HAP-1 (cell line): ENCODE measurements at regions not wholly inside any gene's neighbourhood (a gene's known extent, or its start where the extent isn't known, plus 50 kb on each side); places are given as distances from the start of the nearest gene placed in this dataset.

Experiments used
- DNase-seq, 2 experiments: peaks; one replicate each; pipeline ENCODE4 v3.0.0-alpha.2; 2016 to 2020; ENCODE audit warnings: low spot score in 2 of 2
- H3K27me3 ChIP-seq: fragments of 250-450 bp; sonication (Bioruptor Pico); 2 replicates; pipeline ENCODE4 v1.5.1; 2020; ENCODE audit warnings: low read depth, mild to moderate bottlenecking, moderate library complexity
- H3K36me3 ChIP-seq: fragments of 250-450 bp; sonication (Bioruptor Pico); replicated peaks from 2 replicates; pipeline ENCODE4 v1.5.1; 2020; ENCODE audit warnings: mild to moderate bottlenecking
- H3K4me1 ChIP-seq: fragments of 250-450 bp; sonication (Bioruptor Pico); 2 replicates; pipeline ENCODE4 v1.5.1; 2020; ENCODE audit warnings: mild to moderate bottlenecking
- H3K4me3 ChIP-seq: fragments of 250-450 bp; sonication (Bioruptor Pico); 2 replicates; pipeline ENCODE4 v1.5.1; 2020; ENCODE audit warnings: mild to moderate bottlenecking, moderate library complexity
- H3K9me3 ChIP-seq: fragments of 250-450 bp; sonication (Bioruptor Pico); 2 replicates; pipeline ENCODE4 v1.5.1; 2020; ENCODE audit warnings: mild to moderate bottlenecking, moderate library complexity
- in situ Hi-C: fragments of 300-500 bp; cut with MboI; formaldehyde crosslinking; loops from 3 replicates; pipeline ENCODE4 v1.14.3; 2020; ENCODE audit warnings: low sequenced_read_pairs, inconsistent platforms, mixed read lengths

- Histone ChIP-seq H3K4me1 (peaks cover 3% of the 10 kb centered on the region; the same call in 1 of the 2 replicates), H3K27me3 (no peaks in the 10 kb centered on the region), H3K9me3 (no peaks in the 10 kb centered on the region), H3K36me3 (no peaks in the 10 kb centered on the region), H3K4me3 (no peak overlapping the region)
- peak in 1 of 2 experiments; percentile 5 for DNase-seq
- in situ Hi-C loops, result no loop called here
These were observed 421.7 kb downstream of the C6orf118 start for GRCh38 chr6:164887660-164888059.

DNA sequence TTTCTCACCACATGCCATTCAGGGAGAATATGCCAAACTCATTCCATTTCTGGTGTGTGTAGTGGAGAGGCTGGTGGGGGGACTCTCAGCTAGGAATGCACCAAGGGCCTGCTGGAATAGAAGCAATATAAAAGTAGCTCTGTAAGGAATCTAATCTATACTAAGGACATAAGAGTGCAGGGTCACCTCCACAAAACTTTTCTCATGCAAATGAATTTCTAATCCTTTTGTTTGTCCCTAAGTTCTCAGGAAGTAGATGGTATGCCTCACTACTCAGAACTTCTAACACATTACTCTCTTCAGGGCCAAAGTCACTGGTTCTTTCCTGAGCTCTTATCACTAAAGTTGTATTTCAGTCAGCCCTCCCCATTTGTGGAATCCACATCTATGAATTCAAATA, 427.2 kb downstream of the C6orf118 start:
- no peaks in the 10 kb centered on the region for H3K27me3 ChIP-seq
- H3K9me3 ChIP-seq, result no peaks in the 10 kb centered on the region
- in situ Hi-C loops, result no loop called here
- peak; percentile 28 to 74 for DNase-seq
- H3K4me3 ChIP-seq, result no peak overlapping the region
- no peaks in the 10 kb centered on the region for H3K36me3 ChIP-seq
- H3K4me1 ChIP-seq, result no peaks in the 10 kb centered on the region; the same call in 1 of the 2 replicates

GRCh38 chr6:164871783-164872182, 437.6 kb downstream of the C6orf118 start:
- in situ Hi-C loops, result no loop called here
- H3K4me1 ChIP-seq, result no peaks in the 10 kb centered on the region
- no peaks in the 10 kb centered on the region for H3K36me3 ChIP-seq
- no peak overlapping the region for H3K4me3 ChIP-seq
- no peaks in the 10 kb centered on the region for H3K27me3 ChIP-seq
- H3K9me3 ChIP-seq, result no peaks in the 10 kb centered on the region
- DNase-seq, result no peak

GRCh38 chr6:164870164-164870563, 439.2 kb downstream of the C6orf118 start:
- Histone ChIP-seq H3K4me3 (no peak overlapping the region), H3K9me3 (no peaks in the 10 kb centered on the region), H3K36me3 (no peaks in the 10 kb centered on the region), H3K27me3 (no peaks in the 10 kb centered on the region), H3K4me1 (no peaks in the 10 kb centered on the region)
- no peak for DNase-seq
- in situ Hi-C loops, result no loop called here

- H3K4me1 ChIP-seq, result no peaks in the 10 kb centered on the region
- H3K9me3 ChIP-seq, result no peaks in the 10 kb centered on the region
- in situ Hi-C loops, result no loop called here
- H3K27me3 ChIP-seq, result no peaks in the 10 kb centered on the region
- no peak for DNase-seq
- no peaks in the 10 kb centered on the region for H3K36me3 ChIP-seq
- no peak overlapping the region for H3K4me3 ChIP-seq
These were observed 447.4 kb downstream of the C6orf118 start for GRCh38 chr6:164861967-164862366.

DNA sequence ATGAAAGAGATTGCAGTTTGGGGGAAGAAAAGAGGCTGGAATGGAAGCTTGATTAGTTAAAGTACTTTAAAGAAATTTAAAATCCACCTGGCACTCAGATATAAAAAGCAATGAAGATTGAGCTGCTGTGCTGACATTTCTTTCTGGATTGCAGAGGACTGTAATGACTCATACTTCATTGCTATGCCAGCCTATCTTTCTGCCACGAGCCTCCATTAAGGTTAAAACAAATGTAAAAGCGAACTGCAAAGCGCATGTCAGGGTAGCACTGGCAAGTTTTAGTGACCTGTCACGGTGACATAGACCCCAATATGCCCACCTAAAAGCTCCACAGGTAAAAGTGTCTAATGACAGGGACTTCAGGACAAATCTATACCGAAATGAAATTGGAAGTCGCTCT, 449.6 kb downstream of the C6orf118 start:
- Histone ChIP-seq H3K4me1 (no peaks in the 10 kb centered on the region), H3K9me3 (no peaks in the 10 kb centered on the region), H3K4me3 (no peak overlapping the region), H3K27me3 (no peaks in the 10 kb centered on the region), H3K36me3 (no peaks in the 10 kb centered on the region)
- no peak for DNase-seq
- in situ Hi-C loops, result no loop called here

- in situ Hi-C loops, result no loop called here
- H3K9me3 ChIP-seq, result no peaks in the 10 kb centered on the region
- no peak overlapping the region for H3K4me3 ChIP-seq
- no peaks in the 10 kb centered on the region for H3K4me1 ChIP-seq
- H3K27me3 ChIP-seq, result no peaks in the 10 kb centered on the region
- no peaks in the 10 kb centered on the region for H3K36me3 ChIP-seq
- DNase-seq, result no peak
These were observed 453.3 kb downstream of the C6orf118 start for GRCh38 chr6:164856138-164856537.

- Histone ChIP-seq H3K27me3 (no peaks in the 10 kb centered on the region), H3K36me3 (no peaks in the 10 kb centered on the region), H3K4me3 (no peak overlapping the region), H3K9me3 (no peaks in the 10 kb centered on the region), H3K4me1 (no peaks in the 10 kb centered on the region)
- in situ Hi-C loops, result no loop called here
- no peak for DNase-seq
These were observed 454.1 kb downstream of the C6orf118 start for GRCh38 chr6:164855281-164855680.

- Histone ChIP-seq H3K4me1 (no peaks in the 10 kb centered on the region), H3K4me3 (no peak overlapping the region), H3K9me3 (no peaks in the 10 kb centered on the region), H3K36me3 (no peaks in the 10 kb centered on the region), H3K27me3 (no peaks in the 10 kb centered on the region)
- DNase-seq, result no peak
- in situ Hi-C loops, result no loop called here
These were observed 454.9 kb downstream of the C6orf118 start for GRCh38 chr6:164854526-164854925.

DNA sequence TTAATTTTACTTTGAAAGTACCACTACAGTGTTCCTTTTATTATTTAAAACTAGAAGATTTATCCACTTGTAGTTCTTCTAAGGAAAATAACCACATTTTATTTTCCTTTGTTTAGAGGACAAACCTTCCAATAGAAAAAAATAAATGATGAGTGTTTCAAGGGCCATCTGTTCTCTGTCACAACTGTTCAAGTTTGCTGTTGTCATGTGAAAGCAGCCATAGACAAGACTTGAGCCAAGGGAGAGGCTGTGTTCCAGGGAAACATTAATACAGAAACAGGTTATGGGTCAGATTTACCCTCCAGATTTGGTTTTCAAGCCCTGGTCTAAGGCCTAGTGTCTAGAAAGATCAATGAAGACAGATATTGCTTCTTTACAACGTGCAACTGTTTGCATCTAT, 463.6 kb downstream of the C6orf118 start:
- Histone ChIP-seq H3K4me1 (no peaks in the 10 kb centered on the region), H3K4me3 (no peak overlapping the region), H3K36me3 (no peaks in the 10 kb centered on the region), H3K9me3 (no peaks in the 10 kb centered on the region), H3K27me3 (no peaks in the 10 kb centered on the region)
- no peak for DNase-seq
- in situ Hi-C loops, result no loop called here

GRCh38 chr6:164842085-164842484, 467.3 kb downstream of the C6orf118 start:
- Histone ChIP-seq H3K4me3 (no peak overlapping the region), H3K4me1 (no peaks in the 10 kb centered on the region), H3K9me3 (no peaks in the 10 kb centered on the region), H3K36me3 (no peaks in the 10 kb centered on the region), H3K27me3 (no peaks in the 10 kb centered on the region)
- DNase-seq, result no peak
- in situ Hi-C loops, result no loop called here

DNA sequence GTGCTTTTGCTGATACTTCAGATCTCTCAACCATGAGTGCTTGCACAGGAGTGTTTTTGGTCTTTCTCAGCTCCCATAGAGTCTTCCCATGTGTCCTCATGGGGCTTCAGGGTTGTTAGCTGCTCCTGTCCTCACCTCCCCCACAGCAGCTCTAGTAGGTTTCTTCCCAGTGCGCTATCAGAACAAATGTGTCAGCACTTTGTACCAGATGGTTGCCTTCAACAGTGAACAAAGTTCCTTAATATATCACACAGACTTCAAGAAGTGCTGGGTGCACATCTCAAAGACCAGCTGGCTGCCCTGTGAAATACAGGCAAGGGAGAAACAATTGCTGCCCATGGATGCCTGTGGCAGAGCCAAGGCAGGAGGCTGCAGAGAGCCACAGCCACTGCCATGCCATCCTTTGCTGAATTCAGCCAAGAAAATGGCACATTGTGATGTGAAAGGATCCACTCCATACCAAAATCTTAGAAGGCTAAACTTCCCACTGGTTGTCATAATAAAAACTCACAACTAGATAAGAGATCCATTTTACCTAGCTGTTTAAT, 471.3 kb downstream of the C6orf118 start:
- H3K4me1 ChIP-seq, result no peaks in the 10 kb centered on the region
- in situ Hi-C loops, result no loop called here
- no peak for DNase-seq

DNA sequence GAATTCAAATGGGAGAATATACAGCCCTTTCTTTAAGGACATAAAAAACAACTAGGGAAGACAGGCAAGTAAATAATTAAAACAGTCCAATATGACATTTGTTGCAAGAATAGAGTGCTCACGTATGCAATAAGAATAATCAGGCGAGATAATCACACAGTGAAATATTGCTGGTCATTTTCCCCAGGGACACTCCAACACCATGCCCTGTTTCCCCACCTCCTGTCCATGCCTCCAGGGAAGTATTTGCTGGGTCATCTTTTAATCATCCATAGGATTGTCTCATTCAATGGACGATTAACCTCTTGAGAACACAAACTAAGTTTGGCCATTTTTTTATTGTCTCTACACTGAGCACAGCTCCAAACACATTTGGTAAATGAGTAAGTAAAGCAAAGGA, 472.9 kb downstream of the C6orf118 start:
- Histone ChIP-seq H3K4me1 (no peaks in the 10 kb centered on the region), H3K9me3 (no peaks in the 10 kb centered on the region), H3K27me3 (no peaks in the 10 kb centered on the region), H3K4me3 (no peak overlapping the region), H3K36me3 (no peaks in the 10 kb centered on the region)
- DNase-seq, result no peak
- in situ Hi-C loops, result no loop called here

More for the DNA sequence above, 471.3 kb downstream of the C6orf118 start:
- Histone ChIP-seq H3K4me3 (no peak overlapping the region), H3K9me3 (no peaks in the 10 kb centered on the region), H3K36me3 (no peaks in the 10 kb centered on the region), H3K27me3 (no peaks in the 10 kb centered on the region)

DNA sequence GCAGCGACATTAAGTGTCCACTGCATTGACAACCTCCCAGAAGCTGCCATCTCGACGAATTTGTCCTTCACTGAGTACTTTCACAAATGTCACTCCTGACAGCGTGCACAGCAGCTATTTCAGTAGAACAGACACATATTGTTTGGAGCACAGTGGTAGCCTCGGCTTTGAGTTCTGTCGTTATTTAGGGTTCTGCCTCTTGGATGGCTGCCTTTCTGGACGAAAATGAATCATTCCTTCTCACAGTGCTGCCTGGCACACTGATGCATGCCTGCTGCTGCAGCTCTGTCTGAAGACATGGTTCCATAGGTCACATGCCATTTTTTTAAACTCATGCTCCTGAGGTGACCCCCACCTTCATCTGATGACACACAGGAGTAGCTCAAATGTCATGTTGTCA, 477.0 kb downstream of the C6orf118 start:
- Histone ChIP-seq H3K4me3 (no peak overlapping the region), H3K9me3 (no peaks in the 10 kb centered on the region), H3K36me3 (no peaks in the 10 kb centered on the region), H3K27me3 (0 out of 2 replicates have a peak, but pooled peaks cover 4% of the 10 kb centered on the region), H3K4me1 (no peaks in the 10 kb centered on the region)
- no peak for DNase-seq
- in situ Hi-C loops, result no loop called here

GRCh38 chr6:164827537-164827936, 481.9 kb downstream of the C6orf118 start:
- no peaks in the 10 kb centered on the region for H3K36me3 ChIP-seq
- in situ Hi-C loops, result no loop called here

More at GRCh38 chr6:164827537-164827936, 481.9 kb downstream of the C6orf118 start:
- H3K4me3 ChIP-seq, result no peak overlapping the region
- H3K27me3 ChIP-seq, result 0 out of 2 replicates have a peak, but pooled peaks cover 4% of the 10 kb centered on the region
- H3K9me3 ChIP-seq, result no peaks in the 10 kb centered on the region
- no peak for DNase-seq
- H3K4me1 ChIP-seq, result no peaks in the 10 kb centered on the region
